Smooth muscle cell (in vitro differentiated cells): ENCODE measurements at regions not wholly inside any gene's neighbourhood (a gene's known extent, or its start where the extent isn't known, plus 50 kb on each side); places are given as distances from the start of the nearest gene placed in this dataset.

ENCODE experiments used
- DNase-seq: peaks from one replicate; lab custom pipeline; 2025; ENCODE audit not compliant: unreplicated experiment; lab: John Stamatoyannopoulos, UW
- H2AFZ ChIP-seq: fragments of 200-600 bp; sonication (generic); 2 replicates; pipeline ENCODE4 v1.6.0; 2016; ENCODE audit warnings: antibody characterized with exemption, low read depth, mild to moderate bottlenecking
- H3F3A ChIP-seq: fragments of 200-600 bp; sonication (generic); 2 replicates; pipeline ENCODE4 v1.6.0; 2017; ENCODE audit warnings: antibody characterized with exemption, low read depth
- H3K27ac ChIP-seq: fragments of 200-600 bp; sonication (generic); 2 replicates; pipeline ENCODE4 v1.5.1; 2016; ENCODE audit warnings: low read depth, mild to moderate bottlenecking
- H3K27me3 ChIP-seq: fragments of 200-600 bp; sonication (generic); 2 replicates; pipeline ENCODE4 v1.6.1; 2016; ENCODE audit warnings: low read depth, mild to moderate bottlenecking
- H3K36me3 ChIP-seq: fragments of 200-600 bp; sonication (generic); 2 replicates; pipeline ENCODE4 v1.5.1; 2016; ENCODE audit warnings: low read depth
- H3K4me1 ChIP-seq: fragments of 200-600 bp; sonication (generic); 2 replicates; pipeline ENCODE4 v1.5.1; 2016; ENCODE audit warnings: low read depth
- H3K4me2 ChIP-seq: fragments of 200-600 bp; sonication (generic); 2 replicates; pipeline ENCODE4 v1.6.0; 2016; ENCODE audit warnings: mild to moderate bottlenecking
- H3K4me3 ChIP-seq: fragments of 200-600 bp; sonication (generic); 2 replicates; pipeline ENCODE4 v1.5.1; 2016; ENCODE audit warnings: mild to moderate bottlenecking
- H3K79me2 ChIP-seq: fragments of 200-600 bp; sonication (generic); 2 replicates; pipeline ENCODE4 v1.6.0; 2016; ENCODE audit warnings: low read depth, mild to moderate bottlenecking
- H3K9ac ChIP-seq: fragments of 200-600 bp; sonication (generic); 2 replicates; pipeline ENCODE4 v1.6.0; 2016; ENCODE audit warnings: low read depth
- H3K9me3 ChIP-seq: fragments of 200-600 bp; sonication (generic); replicated peaks from 2 replicates; pipeline ENCODE4 v1.5.1; 2016; ENCODE audit warnings: low read depth
- H4K20me1 ChIP-seq: fragments of 200-600 bp; sonication (generic); 2 replicates; pipeline ENCODE4 v1.6.0; 2016; ENCODE audit warnings: low read depth
- CTCF ChIP-seq: fragments of 200-600 bp; sonication (generic); IDR thresholded peaks from 2 replicates; pipeline ENCODE4 v1.5.1; 2017; ENCODE audit warnings: borderline replicate concordance, mild to moderate bottlenecking, antibody characterized with exemption; ENCODE audit not compliant: insufficient read depth, poor library complexity, severe bottlenecking
- WGBS: methylation state at CpG from one replicate; pipeline ENCODE4 v1.1.7; 2016; ENCODE audit warnings: low lambda C conversion rate; 5-methylcytosine and 5-hydroxymethylcytosine counted together

- Histone ChIP-seq H3K27ac (no peak overlapping the region), H3K4me1 (no peaks in the 10 kb centered on the region), H3K36me3 (no peaks in the 10 kb centered on the region), H2AFZ (no peak overlapping the region), H3K27me3 (no peaks in the 10 kb centered on the region), H4K20me1 (no peaks in the 10 kb centered on the region), H3K79me2 (no peaks in the 10 kb centered on the region), H3K4me2 (no peak overlapping the region), H3F3A (no peaks in the 10 kb centered on the region), H3K4me3 (no peak overlapping the region), H3K9ac (no peak overlapping the region), H3K9me3 (no peaks in the 10 kb centered on the region)
- 77% methylated on average over 2 of the region's 2 CpGs for WGBS
- DNase-seq = no peak
- TF ChIP-seq CTCF = no peak
Observed at GRCh38 chr7:12490940-12491339, 79.6 kb upstream of the SCIN start.

- no peak overlapping the region for H3K4me3 ChIP-seq
- H3K9ac ChIP-seq = no peak overlapping the region
- H3K4me2 ChIP-seq = no peak overlapping the region
- no peak overlapping the region for H3K27ac ChIP-seq
- 73% methylated on average over 3 of the region's 3 CpGs for WGBS
- no peaks in the 10 kb centered on the region for H3K4me1 ChIP-seq
- no peaks in the 10 kb centered on the region for H4K20me1 ChIP-seq
- DNase-seq = no peak
- no peaks in the 10 kb centered on the region for H3K27me3 ChIP-seq
- no peaks in the 10 kb centered on the region for H3K36me3 ChIP-seq
- TF ChIP-seq CTCF = no peak
- H3K79me2 ChIP-seq = no peaks in the 10 kb centered on the region
- no peaks in the 10 kb centered on the region for H3F3A ChIP-seq
- no peaks in the 10 kb centered on the region for H3K9me3 ChIP-seq
- H2AFZ ChIP-seq = no peak overlapping the region
Observed at GRCh38 chr7:12491526-12491925, 79.0 kb upstream of the SCIN start.

- TF ChIP-seq CTCF = no peak
- Histone ChIP-seq H4K20me1 (no peaks in the 10 kb centered on the region), H3K27me3 (no peaks in the 10 kb centered on the region), H3K4me3 (no peak overlapping the region), H3K9ac (no peak overlapping the region), H3K27ac (no peak overlapping the region), H3F3A (no peaks in the 10 kb centered on the region), H3K36me3 (no peaks in the 10 kb centered on the region), H3K79me2 (no peaks in the 10 kb centered on the region), H3K4me2 (no peak overlapping the region), H3K9me3 (no peaks in the 10 kb centered on the region), H2AFZ (no peak overlapping the region), H3K4me1 (no peaks in the 10 kb centered on the region)
- WGBS = 14% methylated on average over 1 of the region's 1 CpG
- no peak for DNase-seq
Observed at GRCh38 chr7:12493407-12493806, 77.1 kb upstream of the SCIN start.

- Histone ChIP-seq H3K79me2 (no peaks in the 10 kb centered on the region), H3K9ac (no peak overlapping the region), H3K4me3 (no peak overlapping the region), H3F3A (no peaks in the 10 kb centered on the region), H2AFZ (no peak overlapping the region), H3K9me3 (no peaks in the 10 kb centered on the region), H4K20me1 (no peaks in the 10 kb centered on the region), H3K4me2 (no peak overlapping the region), H3K36me3 (no peaks in the 10 kb centered on the region), H3K27ac (no peak overlapping the region), H3K4me1 (no peaks in the 10 kb centered on the region), H3K27me3 (no peaks in the 10 kb centered on the region)
- no peak for DNase-seq
- 92% methylated on average over 2 of the region's 2 CpGs for WGBS
- TF ChIP-seq CTCF = no peak
Observed at GRCh38 chr7:12493863-12494686, 76.4 kb upstream of the SCIN start.
